HG03097 (cell line): ENCODE measurements at regions not wholly inside any gene's neighbourhood (a gene's known extent, or its start where the extent isn't known, plus 50 kb on each side); places are given as distances from the start of the nearest gene placed in this dataset.

Experiments
- ATAC-seq: cut with Tn5 transposase; IDR thresholded peaks from one replicate; pipeline ENCODE4 v1.9.1; 2021; ENCODE audit not compliant: unreplicated experiment, low FRiP score

DNA sequence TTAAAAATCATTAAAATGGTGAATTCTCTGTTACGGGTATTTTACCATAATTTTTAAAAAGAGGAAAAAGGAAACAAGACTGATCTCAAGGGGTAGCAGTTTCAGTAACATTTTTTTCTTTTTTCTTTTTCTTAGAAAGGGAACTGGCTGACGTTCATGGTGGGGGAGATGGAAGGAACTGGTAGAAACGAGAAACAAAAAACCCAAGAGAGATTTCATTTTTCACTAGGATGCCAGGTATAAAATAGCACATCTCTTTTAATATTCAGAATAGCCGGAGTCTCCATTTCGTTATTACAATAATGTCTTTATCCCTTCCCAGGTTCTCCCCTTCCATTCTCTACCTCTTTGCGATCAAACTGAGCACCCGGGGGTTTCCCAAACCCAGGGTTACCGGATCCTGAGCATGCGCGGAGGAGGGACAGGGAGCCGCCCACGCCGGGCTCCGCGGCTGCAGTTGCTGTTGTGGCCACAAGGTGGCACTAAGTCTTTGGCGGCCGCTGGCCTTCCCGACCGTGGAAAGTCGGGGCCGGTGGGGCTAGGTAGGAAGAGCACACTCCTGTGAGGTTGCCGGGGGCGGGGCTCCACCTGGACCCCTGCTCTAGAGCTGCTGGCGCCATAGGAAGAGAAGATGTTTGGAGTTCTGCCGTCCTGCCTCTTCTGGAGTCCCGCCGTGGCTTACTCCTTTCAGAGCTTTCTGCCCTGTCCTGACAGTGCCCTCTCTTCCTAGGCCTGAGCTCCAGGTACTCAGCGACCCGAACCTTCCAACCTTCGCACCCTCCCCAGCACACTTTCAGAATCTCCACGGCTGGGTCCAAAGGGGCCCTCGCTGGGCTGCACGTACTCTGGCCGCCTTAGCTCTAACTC lies 146.8 kb downstream of the SH3BGRL2 start:
- ATAC-seq, result peak; percentile 93

DNA sequence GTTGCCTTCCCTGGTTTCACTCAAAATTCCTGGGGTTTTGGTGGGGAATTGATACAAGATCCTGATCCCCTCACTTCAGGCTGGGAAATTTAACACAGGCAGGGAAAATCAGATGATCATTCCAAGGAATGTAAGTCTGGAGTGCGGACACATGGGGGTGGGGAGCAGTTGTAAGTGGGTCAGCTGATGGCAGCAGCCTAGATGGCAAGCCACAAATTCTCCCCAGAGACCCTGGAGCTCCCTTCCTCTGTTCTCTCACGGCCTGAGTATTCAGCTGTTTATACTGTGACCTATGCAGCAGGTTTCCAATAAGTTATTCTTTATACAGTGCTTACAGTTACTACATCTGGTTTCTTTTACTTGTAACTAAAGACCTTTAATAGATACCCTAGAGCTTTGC lies 144.9 kb downstream of the SH3BGRL2 start:
- no peak for ATAC-seq

DNA sequence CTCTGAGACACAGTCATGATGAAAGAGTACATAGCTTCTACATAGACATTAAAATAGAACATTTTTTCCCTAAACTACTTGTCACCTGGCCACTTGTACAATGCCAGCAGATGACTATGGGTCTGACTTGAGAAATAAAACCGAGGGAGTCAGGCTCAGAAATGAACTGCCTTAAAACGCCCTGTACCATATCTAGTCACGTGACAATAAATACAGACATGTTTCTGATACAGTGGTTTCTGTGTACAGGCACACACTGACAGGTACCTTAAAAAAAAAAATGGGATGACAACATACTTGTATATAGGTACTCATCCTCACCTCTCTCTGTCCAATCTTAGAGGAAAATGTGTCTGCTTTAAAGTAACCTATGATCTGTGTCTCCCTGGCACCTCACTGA lies 144.1 kb downstream of the SH3BGRL2 start:
- ATAC-seq, result no peak

DNA sequence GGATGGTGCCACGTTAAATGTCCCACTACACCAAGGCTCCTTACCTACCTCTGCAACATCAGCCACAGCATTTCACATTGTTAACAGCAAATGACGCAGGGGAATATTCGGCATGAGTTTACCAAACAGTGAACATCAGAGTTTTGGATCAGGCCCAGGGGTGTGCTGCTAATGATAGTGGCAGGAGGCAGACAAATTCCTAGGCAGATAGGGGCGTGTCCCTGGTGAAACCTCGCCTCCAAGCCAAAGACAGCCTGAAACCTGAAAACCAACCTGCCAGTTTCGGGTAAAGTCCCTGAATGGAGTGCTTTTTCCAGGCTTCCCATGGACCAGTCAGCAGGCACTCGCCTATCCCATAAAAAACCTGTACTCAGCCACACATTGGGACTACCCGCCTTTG lies 133.6 kb downstream of the SH3BGRL2 start:
- no peak for ATAC-seq

DNA sequence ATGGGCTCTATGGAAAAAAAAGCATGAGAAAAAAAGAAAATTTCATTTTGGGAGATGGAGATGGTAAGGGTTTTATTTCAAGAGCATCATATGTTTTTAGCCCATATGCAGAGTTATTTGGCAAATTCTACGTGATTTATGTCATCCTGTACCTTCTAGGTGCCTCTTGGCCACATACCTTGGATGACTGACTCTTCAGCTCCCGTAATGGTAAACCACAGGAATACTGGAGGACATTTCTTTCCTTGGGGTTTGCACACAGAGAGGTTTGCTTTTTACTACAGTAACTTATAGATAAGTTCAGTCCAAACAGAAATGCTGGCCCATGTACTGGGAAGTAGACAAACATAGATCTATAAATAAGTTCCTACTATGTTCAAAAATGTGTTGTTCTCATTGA lies 132.2 kb downstream of the SH3BGRL2 start:
- ATAC-seq, result no peak

DNA sequence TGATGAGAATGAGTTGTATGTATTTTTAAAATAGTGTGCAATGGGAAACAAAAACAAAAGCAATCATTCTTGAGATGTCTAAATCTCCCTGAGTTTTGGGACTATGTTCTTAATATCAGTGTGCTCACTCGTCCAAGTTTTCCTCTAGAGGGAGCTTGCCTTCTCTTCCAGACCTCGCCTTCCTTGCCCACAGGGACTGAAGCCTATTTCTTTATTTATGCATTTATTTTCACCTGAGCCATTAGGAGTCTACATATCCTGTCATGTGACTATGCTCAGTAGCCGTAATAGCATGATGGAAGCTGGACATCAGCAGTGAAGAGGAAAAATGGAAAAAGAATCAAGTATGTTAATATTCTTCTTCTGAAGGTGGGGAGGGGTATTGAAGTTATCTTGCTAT lies 131.2 kb downstream of the SH3BGRL2 start:
- no peak for ATAC-seq

DNA sequence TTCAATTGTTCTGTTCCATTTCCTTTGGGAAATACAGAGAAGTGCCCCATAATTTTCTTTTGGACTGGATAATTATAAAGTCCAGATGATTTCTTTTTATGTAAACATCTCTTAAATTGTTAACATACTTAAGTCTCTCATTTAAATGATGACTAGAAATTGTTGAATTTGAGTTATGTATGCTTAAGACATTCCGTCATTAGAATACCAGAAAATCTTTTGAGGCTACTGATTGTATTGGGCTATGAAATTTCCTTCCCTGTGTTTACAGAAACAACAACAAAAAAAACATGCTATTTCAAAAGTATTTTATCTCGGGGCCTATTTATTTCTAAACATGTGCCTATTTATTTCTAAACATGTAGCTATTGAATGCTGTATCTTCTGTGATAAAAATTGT lies 125.4 kb downstream of the SH3BGRL2 start:
- no peak for ATAC-seq

DNA sequence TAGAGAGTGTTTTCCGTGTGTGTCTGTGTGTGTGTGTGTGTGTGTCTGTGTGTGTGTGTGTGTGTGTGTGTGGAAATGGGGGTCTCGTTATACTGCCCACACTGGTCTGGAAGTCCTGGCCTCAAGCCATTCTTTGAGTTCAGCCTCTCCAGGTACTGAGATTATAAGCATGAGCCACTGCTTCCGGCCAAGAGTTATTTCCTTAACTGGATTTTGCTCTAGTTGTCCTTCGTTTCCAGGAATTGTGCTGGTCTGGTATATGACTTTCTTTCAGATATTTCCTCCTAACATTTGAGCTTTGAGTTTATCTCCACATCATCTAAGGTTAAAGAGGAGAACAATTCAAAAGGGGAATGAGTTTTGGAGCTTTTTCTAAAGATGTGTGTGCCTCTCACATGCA lies 124.8 kb downstream of the SH3BGRL2 start:
- no peak for ATAC-seq
